Esophagus squamous epithelium (tissue), 4 donors: ENCODE measurements at regions not wholly inside any gene's neighbourhood (a gene's known extent, or its start where the extent isn't known, plus 50 kb on each side); places are given as distances from the start of the nearest gene placed in this dataset.

ENCODE experiments used
- POLR2A ChIP-seq, 4 donors: fragments of 450-650 bp; IDR thresholded peaks; one replicate each; pipeline ENCODE4 v1.6.1; 2017; ENCODE audit warnings: antibody characterized with exemption in 4 of 4, mild to moderate bottlenecking in 4 of 4, moderate library complexity in 3 of 4
- TF ChIP-seq, protein P1 (sequence below), 6 experiments: fragments of 450-650 bp in 4 of 6; fragments of 200-600 bp in 2 of 6; sonication (generic) in 2 of 6; IDR thresholded peaks; one replicate each; pipeline ENCODE4 v1.5.1; 2016 to 2019; ENCODE audit warnings: antibody characterized with exemption in 6 of 6, mild to moderate bottlenecking in 4 of 6, moderate library complexity in 4 of 6

DNA sequence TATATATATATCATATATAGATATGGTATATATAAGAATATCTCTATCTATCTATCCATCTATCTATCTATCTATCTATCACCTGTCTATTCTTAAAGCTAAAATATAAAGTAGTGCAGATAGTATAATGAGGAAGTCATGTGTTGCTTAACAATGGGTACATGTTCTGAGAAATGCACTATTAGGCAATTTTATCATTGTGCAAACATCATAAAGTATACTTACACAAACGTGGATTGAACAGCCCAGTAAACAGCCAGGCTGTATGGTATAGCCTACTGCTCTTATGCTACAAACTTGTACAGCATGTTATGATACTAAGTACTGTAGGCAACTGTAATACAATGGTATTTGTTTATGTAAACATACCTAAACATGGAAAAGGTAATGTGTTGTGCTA is 621.0 kb upstream of the NCAM2 start:
- TF ChIP-seq, protein P1, sequence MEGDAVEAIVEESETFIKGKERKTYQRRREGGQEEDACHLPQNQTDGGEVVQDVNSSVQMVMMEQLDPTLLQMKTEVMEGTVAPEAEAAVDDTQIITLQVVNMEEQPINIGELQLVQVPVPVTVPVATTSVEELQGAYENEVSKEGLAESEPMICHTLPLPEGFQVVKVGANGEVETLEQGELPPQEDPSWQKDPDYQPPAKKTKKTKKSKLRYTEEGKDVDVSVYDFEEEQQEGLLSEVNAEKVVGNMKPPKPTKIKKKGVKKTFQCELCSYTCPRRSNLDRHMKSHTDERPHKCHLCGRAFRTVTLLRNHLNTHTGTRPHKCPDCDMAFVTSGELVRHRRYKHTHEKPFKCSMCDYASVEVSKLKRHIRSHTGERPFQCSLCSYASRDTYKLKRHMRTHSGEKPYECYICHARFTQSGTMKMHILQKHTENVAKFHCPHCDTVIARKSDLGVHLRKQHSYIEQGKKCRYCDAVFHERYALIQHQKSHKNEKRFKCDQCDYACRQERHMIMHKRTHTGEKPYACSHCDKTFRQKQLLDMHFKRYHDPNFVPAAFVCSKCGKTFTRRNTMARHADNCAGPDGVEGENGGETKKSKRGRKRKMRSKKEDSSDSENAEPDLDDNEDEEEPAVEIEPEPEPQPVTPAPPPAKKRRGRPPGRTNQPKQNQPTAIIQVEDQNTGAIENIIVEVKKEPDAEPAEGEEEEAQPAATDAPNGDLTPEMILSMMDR (IDR thresholded peaks at IDR 0.05): no peak
- no peak for TF ChIP-seq POLR2A (IDR thresholded peaks at IDR 0.05)
